ENCODE measurements at regions not wholly inside any gene's neighbourhood (a gene's known extent, or its start where the extent isn't known, plus 50 kb on each side); places are given as distances from the start of the nearest gene placed in this dataset.

DNA sequence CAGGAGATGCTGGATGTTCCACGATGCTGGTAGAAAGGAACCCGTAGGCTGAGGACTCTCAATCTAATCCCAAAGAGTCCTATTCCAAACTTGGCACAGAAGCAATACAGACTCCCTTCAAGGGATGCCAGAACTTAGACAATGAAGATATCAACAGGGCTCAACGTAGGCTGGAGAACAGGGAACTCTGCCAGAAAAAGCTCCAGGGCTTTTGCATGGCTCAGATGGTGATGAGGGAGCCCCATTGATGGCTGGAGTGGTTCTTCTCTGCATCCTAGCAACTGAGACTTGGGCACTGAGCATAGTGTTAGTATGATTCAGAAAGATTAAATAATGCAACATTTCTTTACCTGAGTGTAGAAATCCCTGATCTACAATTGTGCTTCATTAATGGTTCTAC lies 117.2 kb upstream of the NCK2 start:
- DNase-seq (ENCODE audit: low read depth) = no peak
- TF ChIP-seq, protein P1, sequence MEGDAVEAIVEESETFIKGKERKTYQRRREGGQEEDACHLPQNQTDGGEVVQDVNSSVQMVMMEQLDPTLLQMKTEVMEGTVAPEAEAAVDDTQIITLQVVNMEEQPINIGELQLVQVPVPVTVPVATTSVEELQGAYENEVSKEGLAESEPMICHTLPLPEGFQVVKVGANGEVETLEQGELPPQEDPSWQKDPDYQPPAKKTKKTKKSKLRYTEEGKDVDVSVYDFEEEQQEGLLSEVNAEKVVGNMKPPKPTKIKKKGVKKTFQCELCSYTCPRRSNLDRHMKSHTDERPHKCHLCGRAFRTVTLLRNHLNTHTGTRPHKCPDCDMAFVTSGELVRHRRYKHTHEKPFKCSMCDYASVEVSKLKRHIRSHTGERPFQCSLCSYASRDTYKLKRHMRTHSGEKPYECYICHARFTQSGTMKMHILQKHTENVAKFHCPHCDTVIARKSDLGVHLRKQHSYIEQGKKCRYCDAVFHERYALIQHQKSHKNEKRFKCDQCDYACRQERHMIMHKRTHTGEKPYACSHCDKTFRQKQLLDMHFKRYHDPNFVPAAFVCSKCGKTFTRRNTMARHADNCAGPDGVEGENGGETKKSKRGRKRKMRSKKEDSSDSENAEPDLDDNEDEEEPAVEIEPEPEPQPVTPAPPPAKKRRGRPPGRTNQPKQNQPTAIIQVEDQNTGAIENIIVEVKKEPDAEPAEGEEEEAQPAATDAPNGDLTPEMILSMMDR (IDR thresholded peaks at IDR 0.05; ENCODE audit: control insufficient read depth, insufficient read depth, low read depth, low read length, missing control alignments) = no peak
- no peak overlapping the region for H3K4me3 ChIP-seq (ENCODE audit: control insufficient read depth, low read depth, low read length)

- no peak overlapping the region for H3K4me3 ChIP-seq (ENCODE audit: control insufficient read depth, low read depth, low read length)
- TF ChIP-seq, protein P1 (IDR thresholded peaks at IDR 0.05; ENCODE audit: control insufficient read depth, insufficient read depth, low read depth, low read length, missing control alignments) = no peak
Observed at GRCh38 chr2:105626966-105627340, 117.8 kb upstream of the NCK2 start.

GRCh38 chr2:105626212-105626965 lies 118.3 kb upstream of the NCK2 start:
- H3K4me3 ChIP-seq (ENCODE audit: control insufficient read depth, low read depth, low read length) = no peak overlapping the region
- TF ChIP-seq, protein P1 (IDR thresholded peaks at IDR 0.05; ENCODE audit: control insufficient read depth, insufficient read depth, low read depth, low read length, missing control alignments) = no peak
- DNase-seq (ENCODE audit: low read depth) = no peak

More at GRCh38 chr2:105626966-105627340, 117.8 kb upstream of the NCK2 start:
- DNase-seq (ENCODE audit: low read depth) = no peak

DNA sequence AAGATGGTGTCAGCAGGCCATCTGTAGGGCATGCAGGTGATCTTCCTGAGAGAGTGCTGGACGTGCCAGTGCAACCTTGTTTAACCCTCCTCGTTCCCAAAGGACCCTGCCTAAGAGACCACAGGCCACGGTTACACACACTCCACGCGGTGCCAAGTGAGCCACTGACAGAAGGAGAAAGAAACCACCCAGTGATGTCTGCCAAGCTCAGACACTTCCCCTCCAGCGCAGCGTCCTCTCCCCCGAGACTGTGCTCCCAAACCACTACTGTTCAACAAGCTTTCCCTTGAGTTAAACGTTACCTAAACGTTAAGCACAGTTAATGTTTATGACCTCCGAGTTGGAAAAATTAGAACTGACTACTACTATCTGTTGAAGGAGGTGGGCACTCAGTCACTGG lies 119.1 kb upstream of the NCK2 start:
- DNase-seq (ENCODE audit: low read depth) = no peak
- H3K4me3 ChIP-seq (ENCODE audit: control insufficient read depth, low read depth, low read length) = no peak overlapping the region
- TF ChIP-seq, protein P1 (IDR thresholded peaks at IDR 0.05; ENCODE audit: control insufficient read depth, insufficient read depth, low read depth, low read length, missing control alignments) = no peak

GRCh38 chr2:105621038-105621437 lies 123.7 kb upstream of the NCK2 start:
- TF ChIP-seq, protein P1 (IDR thresholded peaks at IDR 0.05; ENCODE audit: control insufficient read depth, insufficient read depth, low read depth, low read length, missing control alignments) = no peak
- H3K4me3 ChIP-seq (ENCODE audit: control insufficient read depth, low read depth, low read length) = no peak overlapping the region
- DNase-seq (ENCODE audit: low read depth) = no peak

- TF ChIP-seq, protein P1 (IDR thresholded peaks at IDR 0.05; ENCODE audit: control insufficient read depth, insufficient read depth, low read depth, low read length, missing control alignments) = no peak
- no peak for DNase-seq (ENCODE audit: low read depth)
- H3K4me3 ChIP-seq (ENCODE audit: control insufficient read depth, low read depth, low read length) = no peak overlapping the region
Observed at GRCh38 chr2:105618351-105618659, 126.4 kb upstream of the NCK2 start.
